COLO668 (cell line): ENCODE measurements at regions not wholly inside any gene's neighbourhood (a gene's known extent, or its start where the extent isn't known, plus 50 kb on each side); places are given as distances from the start of the nearest gene placed in this dataset.

Source experiments
- DNase-seq: peaks from one replicate; lab custom pipeline; 2025; ENCODE audit not compliant: unreplicated experiment; lab: John Stamatoyannopoulos, UW

DNA sequence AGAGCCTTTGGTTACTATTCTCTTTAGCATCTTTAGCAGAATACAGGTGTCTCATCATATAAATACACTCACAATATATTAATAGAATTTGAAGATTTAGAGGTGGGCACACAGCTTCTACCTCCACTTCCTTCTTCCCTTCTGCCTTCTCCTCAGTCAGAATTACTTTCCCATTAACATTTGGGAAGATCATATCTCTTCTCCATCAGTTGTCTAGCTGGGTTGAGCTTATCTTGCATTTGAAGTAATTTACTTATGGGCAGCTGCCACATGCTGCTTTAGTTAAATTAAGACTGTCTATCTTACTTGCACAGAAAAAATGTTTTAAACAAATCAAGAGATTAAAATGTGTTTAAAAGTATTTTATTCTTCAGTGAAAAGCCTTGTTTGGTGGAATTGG is 110.1 kb upstream of the ASIC2 start:
- no peak for DNase-seq

DNA sequence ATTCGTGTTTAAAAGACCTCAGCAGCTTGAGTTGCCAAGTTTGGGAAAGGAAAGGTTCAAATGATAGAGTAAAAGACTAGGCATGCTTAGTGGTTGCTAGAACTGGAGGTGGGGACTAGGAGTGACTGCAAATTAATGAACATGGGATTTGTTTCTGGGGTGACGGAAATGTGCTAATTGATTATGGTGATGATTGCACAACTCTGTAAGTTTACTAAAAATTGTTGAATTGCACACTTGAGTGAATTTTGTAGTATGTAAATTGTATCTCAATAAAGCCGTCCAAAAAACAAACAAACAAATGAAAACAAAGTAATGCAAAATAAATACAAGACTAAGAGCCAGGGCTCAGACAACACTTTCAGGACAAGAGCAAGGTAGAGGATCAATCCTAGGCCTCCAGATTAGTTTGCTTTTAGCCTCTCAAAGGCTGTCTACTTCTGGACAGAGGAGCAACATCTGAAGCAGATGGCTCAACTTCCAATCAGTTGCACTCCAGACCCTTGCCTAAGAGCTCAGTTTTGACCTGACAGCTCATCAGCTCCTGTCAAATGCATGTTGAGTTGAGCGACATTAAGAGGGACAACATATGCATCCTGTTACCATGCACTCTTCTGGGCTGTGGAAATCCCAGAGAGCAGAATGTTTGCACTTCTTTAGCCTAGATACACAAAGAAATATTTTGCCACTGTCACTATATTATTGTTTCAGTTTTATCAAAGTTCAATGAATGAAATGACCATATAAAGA is 111.2 kb upstream of the ASIC2 start:
- no peak for DNase-seq

DNA sequence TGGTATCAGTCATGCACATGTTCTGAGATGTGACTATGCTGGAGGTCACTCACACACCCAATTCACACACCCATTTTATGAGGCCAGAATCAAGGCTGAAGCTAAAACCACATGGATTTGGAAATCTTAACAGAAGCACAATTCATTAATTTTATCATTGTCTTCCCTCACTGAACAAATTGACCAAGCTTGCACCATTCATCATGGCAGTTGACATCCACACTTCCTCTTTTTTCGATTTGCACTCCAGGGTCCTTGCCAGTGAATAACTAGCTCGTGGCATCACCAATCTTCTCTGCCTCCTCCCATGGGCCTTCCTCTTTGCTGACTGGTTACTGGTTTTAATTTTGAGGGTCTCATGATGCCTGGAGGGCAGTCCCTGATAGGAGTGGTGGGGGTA is 123.0 kb upstream of the ASIC2 start:
- no peak for DNase-seq

DNA sequence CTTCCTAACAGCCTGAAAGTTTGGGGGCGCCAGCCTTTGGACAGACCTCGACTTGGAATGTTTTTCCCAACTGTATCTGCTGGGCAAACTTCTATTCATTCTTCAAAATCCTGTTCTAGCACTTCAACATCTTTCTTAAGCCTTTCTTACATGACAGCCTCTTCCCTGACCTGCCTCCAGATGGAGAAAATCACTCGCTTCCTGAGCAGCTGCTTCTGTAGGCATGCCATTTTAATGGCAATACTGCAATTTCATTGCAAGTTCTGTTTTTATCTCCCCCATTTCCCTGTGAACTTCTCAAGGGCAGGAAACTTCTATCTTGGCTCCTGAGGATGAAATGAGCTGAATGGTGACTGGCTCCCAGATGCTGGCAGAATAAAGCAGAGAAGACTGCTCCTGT is 128.8 kb upstream of the ASIC2 start:
- no peak for DNase-seq

DNA sequence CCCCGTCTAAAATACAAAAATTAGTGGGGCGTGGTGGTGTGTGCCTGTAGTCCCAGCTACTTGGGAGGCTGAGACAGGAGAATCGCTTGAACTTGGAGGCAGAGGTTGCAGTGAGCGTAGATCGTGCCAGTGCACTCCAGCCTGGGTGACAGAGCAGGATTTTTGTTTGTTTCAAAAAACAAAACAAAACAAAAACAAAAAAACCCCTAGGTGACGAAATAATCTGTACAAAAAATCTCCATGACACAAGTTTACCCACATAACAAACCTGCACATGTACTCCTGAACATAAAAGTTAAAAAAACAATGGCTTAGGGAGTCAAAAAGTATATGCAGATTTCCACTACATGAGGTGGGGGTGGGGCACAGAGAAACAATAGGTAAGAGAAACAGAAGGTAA is 140.5 kb upstream of the ASIC2 start:
- no peak for DNase-seq

DNA sequence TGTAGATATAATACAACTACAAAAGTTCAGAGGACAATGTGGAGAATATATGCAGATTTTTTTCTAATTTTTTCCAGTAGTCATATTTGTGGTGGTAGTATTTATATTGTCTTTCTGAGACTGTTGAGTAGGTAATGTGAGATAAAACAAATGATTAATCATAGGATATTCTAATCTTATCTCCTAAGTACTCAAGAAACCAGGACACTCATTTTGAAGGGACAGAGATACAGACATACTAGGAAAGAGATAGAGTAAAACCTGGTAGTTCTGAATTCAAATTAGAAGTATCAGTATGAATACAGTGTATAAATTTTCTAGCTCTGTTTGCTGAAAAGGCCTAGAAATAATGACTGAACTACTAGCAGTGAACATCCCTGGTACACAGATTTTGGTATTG is 141.7 kb upstream of the ASIC2 start:
- DNase-seq, result no peak

DNA sequence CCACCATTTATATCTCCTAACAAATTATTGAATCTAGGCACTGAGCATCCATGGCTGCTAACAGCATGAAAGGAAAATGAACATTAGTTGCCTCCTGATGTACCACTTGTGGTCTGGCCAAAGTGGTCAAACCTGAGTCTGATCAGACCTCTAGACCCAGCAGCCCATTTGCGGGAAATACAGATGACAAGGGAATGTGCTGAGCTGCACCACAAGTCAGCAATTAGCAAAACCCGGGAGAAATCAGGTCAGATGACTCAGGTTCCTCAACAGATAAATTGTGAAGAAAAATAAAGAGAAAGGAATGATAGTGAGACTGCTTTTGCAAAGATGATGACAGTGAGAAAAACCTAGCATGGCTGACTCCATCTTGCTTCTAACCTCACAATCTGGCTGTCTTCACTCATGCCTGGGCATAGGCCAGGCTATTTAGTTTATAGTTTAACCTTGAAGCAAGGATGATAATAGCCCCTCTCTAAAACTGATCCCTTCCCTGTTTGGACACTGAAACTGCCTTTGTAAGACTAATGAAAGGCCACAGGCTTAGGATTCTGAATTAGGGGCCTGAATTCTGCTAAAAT is 142.7 kb upstream of the ASIC2 start:
- DNase-seq, result no peak

DNA sequence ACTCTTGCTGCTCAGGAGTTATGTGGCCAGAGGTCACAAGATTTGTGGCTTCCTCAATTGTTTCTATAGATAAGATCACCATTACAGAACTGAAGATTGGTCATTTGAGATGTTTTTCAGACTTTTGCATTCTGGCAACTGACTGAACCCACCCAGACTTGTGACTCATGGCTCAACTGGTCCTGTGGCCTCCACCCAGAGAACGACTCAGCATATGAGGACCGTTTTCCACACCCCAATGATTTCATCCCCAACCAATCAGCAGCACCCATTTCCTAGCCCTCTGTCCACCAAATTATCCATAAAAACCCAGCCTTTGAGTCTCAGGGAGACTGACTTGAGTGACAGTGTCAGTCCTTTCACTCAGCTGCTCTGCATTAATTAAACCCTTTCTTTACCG is 143.2 kb upstream of the ASIC2 start:
- DNase-seq, result no peak

DNA sequence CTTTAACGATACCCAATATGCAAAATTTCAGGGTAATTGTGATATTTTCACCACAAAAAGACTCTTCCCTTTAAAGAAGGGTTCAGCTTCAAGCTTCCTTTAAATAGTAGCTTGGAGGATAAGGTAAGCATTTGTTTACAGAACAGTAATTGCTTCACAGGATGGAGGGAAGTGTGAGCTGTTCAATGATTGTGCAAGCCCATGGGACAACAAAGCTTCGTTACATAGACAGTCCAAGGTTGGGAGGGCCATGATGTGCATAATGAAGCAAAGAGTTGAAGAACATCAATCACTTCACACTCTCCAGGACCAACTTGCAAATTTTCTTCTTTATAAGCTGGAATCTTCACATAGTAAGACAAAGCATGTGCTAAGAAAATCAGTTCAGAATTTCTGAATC is 145.0 kb upstream of the ASIC2 start:
- DNase-seq, result no peak

DNA sequence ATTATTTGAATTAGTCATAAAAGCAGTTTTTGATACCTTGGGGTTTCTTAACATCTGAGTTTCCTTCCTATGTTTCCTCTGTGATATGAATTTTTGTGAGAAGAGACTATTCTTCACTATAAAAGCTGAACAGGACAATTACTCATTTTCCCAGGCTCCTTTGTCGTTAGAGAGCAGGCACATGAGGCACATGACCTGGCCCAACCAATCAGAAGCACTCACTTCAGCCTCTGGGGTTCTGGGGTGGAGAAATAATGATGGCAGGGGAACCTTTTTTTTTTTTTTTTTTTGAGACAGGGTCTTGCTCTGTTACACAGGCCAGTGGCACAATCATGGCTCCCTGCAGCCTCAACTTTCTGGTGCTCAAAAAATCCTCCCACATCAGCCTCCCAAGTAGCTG is 145.5 kb upstream of the ASIC2 start:
- no peak for DNase-seq

DNA sequence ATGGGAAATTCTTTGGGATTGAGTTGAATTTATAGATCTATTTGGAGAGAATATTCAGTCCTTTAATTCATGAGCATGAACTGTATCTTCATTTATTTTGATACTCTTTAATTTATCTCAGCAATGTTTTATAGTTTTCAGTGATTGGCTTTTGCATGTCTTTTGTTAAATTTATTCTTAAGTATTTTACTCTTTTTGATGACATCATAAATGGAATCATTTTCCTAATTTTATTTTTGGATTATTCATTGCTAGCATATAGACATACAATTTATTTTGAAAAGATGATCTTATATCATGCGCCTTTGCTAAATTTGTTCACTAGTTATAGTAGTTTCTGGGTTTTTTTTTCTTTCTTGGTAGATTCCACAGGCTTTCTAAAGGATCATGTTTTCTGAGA is 149.2 kb upstream of the ASIC2 start:
- no peak for DNase-seq

DNA sequence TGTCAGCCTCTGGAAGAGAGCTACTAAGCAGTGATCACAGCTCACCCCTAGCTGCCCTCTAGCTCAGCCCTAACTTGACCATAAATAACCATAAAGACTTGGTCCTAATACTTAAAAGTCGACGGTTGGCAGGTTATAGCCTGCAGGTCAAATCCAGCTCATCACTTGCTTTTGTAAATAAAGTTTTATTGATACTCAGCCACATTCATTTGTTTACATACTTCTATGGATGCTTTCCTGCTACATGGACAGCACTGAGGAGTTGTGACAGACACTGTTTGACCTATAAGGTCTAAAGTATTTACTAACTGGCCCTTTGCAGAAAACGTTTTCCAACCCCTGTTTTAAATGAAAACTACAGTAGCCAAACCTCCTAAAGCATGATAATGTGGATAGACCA is 151.6 kb upstream of the ASIC2 start:
- DNase-seq, result no peak

DNA sequence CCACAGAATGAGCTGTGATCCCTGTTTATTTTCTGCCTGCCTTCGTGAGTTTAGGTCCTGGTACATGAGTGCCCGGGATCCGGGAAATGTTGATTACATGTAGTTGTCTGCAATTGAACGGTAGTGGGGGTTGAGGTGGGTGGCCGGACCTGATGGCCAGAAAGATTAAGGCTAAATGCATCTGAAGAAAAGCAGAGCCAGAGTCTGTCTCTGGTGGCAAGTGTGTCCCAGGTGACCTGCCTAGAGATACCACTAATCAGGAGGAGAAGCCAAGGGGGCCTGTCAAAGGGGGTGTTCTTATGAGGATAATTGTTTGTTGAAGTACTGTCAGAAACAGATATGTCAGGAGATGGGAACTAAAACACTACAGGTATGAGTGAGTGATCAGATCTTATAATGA is 154.0 kb upstream of the ASIC2 start:
- DNase-seq, result no peak

DNA sequence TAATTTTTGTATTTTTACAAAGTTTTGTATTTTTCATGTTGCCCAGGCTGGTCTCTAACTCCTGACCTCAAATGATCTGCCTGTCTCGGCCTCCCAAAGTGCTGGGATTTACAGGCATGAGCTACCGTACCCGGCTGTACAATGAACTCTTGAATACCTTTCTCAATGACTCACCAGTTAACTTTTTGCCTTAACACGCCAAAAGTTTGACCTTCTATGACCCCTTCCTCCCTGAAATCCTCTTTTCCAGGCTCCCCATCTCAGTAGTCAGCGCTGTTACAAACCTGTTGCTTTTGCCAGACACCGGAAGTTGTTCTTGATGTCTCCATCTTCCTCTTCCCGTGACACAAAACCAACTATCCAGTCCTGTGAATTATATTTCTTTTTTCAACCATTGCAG is 158.1 kb upstream of the ASIC2 start:
- DNase-seq, result no peak

DNA sequence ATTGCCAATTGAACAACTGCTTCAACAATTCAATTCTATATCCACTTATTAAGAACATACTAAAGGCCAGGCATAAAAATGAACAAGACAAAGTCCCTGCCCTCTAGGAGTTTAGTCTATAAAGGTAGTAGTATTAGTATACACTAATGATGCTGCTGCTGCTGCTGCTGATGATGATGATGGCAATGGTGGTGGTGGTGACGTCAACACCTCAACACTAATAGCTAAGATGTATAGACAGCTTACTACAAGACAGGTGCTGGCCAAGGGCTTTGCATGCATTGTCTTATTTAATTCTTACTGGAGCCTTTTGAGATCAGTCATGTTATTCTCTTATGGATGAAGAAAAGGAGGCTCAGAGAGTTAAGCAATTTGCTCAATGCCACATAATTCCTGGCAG is 164.4 kb upstream of the ASIC2 start:
- no peak for DNase-seq

DNA sequence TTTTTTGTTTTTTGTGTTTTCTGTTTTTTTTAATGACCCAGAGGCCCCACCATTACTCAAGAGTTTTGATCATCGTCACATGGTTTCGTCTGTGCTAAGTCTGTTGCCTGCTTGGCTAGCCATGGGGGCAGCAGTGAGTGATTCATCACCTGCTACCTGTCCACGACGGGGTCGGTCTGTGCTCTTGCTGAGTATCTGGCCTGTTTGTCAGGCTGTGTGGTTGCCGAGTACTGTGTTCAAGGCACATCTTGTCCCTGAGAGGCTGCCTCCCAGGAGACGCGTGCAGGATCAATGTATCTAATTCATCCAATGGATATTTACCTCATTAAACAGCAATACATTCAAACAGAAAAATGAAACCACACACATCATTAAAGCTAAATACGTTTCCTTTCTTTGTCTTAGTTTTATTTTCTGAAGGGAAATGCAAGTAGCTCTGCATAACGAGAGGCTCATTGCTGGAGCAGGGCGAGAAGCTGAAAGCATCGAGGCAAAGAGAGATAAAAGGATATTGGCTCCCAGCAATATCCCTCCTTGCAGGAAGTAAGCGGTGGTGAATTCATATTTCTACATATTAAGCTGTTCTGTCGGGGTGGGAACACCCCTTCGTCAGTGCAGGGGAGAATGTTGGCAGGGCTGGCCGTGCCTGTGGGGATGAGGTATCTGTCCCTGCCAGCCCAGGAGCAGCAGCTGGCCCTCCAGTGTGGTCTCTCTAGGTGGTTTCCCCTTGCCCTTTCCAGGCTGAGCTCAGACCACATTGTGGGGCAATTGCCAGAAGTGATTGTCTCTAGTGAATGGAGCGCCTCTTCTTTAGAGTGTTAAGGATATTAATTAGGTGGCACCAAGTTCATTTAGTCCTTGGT is 166.2 kb upstream of the ASIC2 start:
- DNase-seq, result no peak

DNA sequence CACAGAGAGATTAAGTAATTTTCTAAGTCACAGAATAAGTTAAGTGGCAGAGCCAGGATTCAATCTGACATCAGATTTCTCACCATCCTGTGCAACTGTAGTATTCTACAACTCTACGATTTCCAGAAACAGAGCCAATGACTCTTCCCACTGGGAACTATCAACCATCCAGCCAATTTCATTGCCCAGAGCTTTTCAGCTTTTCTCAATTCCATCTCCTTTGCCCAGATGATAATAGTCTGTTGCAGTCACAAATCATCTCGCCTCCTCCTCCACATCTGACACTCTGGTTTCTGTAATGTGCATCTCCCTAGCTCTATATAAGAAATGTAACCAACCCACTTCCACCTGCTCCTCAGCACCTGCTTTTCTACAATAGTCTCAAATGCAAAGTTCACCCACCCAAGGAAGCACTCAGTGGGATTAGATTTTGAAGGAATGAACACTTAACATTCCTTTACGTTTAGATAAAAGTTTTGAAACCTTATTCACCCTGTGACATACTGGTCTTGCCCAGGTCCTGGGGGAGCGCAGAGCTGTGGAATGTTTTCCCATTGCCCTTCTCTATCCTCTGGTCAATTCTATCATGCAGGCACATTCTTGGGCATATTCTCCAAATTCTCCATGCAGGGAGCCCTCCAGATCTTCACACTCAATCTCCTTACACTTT is 167.8 kb upstream of the ASIC2 start:
- DNase-seq, result no peak

DNA sequence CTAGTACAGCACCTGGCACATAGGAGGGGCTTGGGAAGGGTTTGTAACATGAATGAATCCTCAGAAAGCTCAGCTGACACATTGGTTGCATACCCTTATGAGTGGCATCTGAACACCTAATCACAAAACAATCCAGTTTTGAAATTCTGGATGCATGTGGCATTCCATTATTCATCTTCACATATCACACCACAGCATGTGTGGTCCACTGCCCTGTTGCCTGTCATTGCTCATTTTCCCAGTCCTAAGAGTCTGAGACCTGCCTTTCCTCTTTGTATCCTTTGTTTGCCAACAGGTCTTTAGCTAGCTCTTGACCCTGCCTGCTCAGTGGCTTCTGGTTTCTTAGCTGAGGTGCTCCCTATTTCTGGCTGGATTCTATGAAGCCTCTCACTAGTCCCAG is 170.8 kb upstream of the ASIC2 start:
- no peak for DNase-seq

DNA sequence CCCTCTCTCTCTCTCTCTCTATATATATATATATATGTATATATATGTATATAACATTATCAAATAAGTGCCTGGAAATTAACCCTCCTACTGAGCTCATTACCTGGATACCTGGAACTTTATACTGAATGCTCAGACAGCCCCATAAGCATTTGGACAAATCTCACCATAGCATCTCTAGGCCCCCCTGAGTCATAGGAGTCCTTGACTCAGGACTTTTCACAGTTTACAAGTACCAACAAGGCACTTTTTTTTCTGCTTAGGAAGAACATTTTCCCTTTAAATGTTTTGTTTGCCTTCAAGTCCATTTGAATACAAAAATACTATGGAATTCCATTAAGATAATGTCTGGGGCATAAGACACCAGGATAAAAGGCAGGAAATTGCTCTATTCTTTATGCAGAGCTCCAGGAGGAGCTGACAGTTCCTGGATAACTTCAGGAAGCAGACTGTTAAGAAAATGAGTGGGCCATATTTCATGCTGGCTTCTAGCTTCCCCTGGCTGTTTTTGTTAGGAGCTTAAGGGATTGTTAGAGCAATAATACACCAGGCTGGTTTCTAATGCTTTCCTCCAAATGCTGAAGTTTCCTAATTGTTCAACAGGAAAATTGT is 171.7 kb upstream of the ASIC2 start:
- DNase-seq, result no peak

DNA sequence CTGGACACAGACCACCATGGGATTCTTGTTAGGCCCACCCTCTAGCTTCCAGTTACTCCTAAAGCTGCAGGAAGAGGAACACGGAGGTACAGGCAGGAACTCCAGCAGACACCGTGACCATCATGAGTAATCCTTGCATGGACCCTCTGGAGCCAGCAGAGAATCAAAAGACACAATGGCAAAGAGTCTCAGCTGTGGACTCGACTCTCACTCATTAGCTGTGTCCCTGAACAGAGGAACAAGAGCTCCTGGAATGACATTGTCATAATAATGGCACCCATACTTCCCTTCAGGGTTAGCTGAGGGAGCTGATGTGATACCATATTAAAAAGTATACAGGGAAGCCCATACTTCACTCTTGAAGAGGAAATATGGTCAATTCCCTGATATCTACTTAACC is 176.3 kb upstream of the ASIC2 start:
- no peak for DNase-seq

DNA sequence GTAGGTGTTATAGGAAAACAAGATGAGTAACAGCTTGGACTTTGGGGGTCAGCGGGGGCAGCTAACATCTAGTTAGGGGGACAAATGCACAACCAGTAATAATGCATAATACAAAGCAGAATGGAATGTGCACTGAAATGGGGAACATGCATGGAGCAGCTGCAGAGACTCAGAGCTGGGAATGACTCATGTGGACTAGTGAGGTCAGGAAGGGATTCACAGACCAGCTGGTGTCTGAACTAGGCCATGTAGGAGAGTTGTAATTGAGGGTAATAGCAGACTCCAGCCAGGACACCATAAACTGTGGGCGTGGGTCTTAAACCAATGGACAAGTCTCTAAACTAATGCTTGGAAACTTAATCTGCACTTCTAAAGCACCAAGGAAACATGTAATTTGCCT is 176.8 kb upstream of the ASIC2 start:
- DNase-seq, result no peak
